RCC 7860 (cell line): ENCODE measurements at regions not wholly inside any gene's neighbourhood (a gene's known extent, or its start where the extent isn't known, plus 50 kb on each side); places are given as distances from the start of the nearest gene placed in this dataset.

ENCODE experiments used
- DNase-seq: peaks from one replicate; pipeline ENCODE4 v3.0.0-alpha.2; 2015; ENCODE audit warnings: low spot score
- FAIRE-seq: peaks from 2 replicates; lab custom pipeline; 2012; peaks lifted over from hg19 to GRCh38; lab: Jason Lieb, UNC

DNA sequence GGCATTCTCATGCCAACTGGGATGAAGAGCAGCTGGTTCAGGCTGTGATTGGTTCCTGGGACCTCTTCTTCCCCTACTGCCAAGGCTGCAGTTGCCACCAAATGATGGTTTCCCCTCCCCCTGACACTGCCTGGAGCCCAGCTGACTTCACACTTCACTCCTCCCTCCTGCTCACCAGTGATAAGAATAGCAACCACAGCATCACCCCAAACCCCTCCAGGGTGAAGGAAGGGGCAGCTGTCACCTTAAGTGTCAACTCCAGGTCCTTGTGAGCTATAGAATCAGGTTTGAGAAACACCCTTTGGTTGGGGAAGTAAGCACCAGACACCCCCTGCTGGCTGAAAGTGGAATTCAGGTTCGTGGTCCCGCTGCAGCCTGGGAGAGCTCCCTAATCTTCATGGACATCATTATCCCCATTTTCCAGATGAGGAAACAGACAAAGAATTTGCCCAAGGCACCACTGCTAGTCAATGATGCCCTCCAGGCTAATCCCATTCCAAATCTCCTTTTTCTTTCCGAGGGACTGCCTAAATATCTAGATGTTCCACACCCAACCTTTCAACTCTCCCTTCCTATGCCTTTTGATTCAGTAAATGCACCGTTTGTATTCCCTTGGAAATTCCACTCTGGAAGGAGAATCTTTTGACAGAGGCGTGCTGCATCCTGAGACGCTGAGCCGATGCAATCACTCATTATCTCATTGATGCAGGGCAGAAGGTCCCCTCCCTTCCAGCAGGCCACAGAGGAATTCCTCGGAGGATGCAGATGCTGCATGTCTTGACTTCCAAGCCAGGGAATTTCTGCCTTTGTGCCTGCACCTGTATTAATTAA, 50.6 kb upstream of the UQCRFS1 start:
- FAIRE-seq (no peak), DNase-seq (no peak)

DNA sequence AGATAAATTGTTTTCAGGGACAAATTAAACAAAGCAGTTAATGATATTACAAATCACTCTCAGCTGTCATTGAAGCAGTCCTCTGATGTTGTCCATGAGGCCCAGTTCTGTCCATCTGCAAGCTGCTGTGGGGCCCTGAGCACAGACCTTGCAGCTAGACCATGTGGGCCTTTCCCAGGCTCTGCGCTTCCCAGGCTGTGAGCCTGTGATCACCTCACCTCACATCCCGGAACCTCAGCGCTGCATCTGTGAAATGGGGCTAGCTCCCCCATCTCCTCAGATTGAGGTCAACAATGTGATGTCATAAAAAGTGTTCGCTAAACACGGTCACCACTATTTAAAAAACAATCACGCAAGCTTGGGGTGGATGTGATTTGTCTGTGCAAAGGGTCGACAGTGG, 51.9 kb upstream of the UQCRFS1 start:
- DNase-seq, result no peak
- FAIRE-seq, result no peak

DNA sequence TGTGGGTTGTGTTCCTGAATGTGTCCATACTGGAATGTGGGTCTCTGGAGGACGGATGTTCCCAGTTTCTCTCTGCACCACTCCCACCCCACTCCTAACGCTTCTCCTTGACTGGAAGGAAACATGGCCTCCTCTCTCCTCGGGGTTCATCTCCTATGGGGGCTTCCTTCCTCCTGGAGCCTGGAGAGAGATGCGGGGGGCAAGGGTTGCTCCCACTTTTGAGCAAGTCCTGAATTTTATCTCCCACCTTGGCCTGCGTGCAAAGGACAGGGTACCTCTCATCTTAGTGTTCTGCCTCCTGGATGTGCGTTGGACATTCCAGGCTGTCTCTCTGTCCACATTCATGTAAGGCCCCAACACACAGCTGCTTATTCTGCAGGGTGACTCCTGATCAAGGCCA, 52.5 kb upstream of the UQCRFS1 start:
- FAIRE-seq (no peak), DNase-seq (no peak)

DNA sequence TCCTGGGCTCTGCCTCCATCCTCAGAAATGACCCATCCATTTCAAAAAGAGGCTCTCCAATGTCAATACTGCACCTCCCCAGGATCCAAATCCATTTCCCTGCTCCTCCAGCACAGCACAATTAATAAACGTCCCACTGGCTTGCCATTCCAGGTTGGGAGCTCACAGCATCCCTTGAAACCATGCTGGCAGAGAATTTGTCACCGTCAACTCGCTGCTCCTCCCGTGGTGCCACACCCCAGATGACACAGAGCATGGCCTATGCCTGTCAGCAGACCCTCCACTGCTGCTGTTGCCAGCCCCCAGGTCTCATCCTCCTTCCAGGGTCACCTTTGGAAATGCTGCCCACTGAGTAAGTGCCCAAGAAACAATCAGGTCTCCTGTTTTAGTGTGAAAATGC, 53.0 kb upstream of the UQCRFS1 start:
- DNase-seq (no peak), FAIRE-seq (no peak)

DNA sequence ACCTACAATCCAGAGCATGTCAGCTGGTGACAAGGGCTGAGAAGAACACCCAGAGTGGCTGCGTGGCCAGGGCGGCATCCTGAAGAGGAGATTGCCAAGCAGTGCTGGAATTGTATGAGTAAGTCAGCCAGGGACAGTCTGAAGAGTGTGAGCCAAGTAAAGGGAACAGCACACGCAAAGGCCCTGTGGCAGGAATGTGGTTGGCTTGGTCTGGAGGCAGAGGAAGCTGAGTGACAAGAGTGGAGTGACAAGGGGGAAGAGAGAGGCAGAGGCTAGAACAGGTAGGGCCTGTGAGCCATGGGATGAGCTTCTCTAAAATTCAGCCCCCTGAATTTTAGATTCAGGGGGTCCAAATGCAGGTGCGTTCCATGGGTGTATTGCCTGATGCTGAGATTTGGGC, 53.7 kb upstream of the UQCRFS1 start:
- no peak for FAIRE-seq
- DNase-seq, result no peak

DNA sequence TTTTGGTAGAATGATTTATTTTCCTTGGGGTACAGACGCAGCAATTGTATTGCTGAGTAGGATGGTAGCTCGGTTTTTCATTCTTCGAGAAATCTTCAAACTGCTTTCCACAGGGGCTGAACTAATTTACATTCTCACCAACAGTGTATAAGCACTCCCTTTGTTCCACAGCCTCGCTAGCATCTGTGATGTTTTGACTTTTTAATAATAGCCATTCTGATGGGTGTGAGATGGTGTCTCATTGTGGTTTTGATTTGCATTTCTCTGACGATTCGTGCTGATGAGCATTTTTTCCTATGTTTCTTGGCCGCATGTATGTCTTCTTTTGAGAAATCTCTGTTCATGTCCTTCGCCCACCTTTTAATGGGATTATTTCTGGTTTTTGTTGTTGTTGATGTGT, 54.8 kb upstream of the UQCRFS1 start:
- FAIRE-seq, result no peak
- no peak for DNase-seq

DNA sequence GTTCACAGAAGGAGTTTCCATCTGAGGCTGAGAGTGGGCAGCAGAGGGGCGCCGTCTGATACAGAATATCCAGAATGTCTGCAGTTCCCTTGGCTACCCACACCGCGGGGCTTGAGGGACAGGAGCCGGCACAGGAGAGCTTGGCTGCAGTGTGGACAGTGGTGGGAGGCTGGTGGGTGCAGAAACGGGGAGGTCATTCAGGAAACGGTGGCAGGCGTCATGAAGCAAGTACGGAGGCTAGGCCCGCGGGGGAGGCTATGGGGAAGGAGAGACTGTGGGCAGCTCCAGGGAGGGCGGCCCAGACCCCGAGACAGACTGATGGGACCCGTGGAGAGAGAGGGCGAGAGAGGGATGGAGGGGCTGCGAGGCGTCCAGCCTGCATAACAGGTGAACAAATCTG, 55.2 kb upstream of the UQCRFS1 start:
- DNase-seq (no peak), FAIRE-seq (no peak)

DNA sequence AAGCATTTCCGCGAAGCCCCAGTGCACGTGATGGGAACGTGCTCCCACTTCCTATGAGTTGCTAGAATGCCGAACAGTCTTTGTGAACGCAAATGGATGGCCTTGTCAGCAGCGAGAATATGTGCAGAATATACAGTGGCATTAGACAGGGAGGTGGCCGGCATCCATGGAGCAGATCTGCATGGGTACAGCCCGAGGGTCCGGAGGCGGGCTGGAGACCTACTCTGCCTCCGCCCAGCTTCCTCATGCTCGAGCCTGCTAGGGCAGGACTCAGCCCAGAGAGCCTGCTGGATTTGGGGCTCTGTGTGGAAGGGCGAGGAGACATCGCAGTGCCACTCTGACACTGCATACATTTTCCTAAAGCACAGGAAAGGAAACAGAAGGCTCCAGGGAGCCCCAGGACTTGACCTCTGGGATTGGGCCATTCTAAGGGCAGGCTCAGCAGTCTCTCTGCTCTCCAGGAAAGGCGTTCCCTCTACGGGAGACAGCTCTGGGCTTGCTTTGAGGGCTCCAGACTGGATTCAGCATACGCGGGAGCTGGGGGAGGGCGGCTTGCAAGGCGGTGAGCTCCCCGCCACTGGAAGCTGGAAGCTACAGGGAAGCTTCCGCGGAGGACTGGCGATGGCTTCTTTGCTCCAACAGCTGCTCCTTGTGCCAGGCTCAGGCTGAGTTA, 55.9 kb upstream of the UQCRFS1 start:
- DNase-seq (no peak), FAIRE-seq (no peak)

DNA sequence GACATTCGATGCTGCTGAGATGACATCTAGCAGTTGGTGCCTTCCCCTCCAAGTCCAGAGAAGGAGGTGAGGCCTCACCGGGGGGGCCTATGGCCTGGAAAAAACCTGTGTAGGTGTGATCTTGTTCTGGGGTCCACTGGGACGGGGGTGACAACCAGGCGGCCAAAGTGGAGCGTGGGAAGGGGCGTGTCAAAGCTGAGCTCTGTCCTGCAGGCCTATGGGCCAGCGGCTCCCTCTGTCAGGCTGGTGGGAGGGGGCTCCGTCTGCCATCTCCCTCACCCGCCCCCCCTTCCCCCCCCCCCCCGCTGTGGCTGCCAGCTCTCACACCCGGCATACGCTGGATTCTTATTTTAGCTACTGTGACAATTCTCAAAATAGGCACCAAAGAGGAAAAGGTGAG, 56.7 kb upstream of the UQCRFS1 start:
- DNase-seq (no peak), FAIRE-seq (no peak)

DNA sequence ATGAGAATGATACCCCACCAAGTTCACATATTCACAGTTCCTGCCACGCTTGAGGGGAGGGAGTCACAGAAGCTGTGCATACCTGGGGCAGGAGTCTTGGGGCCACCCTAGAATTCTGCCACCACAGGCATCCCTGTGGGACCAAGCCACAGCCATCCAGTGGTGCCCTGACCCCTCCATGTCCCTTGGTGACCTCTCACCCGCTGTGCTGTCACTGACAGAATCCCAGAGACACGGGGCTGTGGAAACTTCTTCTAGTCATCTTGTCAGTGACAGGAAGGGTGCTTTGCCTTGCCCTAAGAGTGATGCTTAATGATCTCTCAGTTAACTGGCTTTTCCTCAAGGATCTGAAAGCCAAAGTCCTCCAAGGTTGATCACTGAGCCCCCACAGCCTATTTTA, 58.4 kb upstream of the UQCRFS1 start:
- no peak for FAIRE-seq
- no peak for DNase-seq

DNA sequence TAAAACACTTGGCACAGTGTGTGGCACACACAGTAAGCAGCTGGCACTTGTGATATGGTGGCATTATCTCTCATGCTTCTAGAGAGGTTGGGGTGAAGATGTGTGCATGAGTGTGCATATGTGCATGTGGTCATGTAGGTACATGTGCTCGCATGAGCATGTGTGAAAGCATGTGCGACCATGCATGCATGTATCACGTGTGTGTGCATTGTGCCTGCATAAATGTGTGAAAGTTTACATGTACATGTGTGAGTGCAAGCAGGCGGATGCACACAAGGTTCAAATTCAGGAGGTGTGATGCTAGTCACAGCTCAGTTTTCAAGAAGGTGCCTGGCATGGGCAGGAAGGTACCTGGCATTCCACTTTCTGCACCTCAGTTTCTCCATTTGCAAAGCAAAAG, 59.0 kb upstream of the UQCRFS1 start:
- FAIRE-seq, result no peak
- DNase-seq, result no peak

DNA sequence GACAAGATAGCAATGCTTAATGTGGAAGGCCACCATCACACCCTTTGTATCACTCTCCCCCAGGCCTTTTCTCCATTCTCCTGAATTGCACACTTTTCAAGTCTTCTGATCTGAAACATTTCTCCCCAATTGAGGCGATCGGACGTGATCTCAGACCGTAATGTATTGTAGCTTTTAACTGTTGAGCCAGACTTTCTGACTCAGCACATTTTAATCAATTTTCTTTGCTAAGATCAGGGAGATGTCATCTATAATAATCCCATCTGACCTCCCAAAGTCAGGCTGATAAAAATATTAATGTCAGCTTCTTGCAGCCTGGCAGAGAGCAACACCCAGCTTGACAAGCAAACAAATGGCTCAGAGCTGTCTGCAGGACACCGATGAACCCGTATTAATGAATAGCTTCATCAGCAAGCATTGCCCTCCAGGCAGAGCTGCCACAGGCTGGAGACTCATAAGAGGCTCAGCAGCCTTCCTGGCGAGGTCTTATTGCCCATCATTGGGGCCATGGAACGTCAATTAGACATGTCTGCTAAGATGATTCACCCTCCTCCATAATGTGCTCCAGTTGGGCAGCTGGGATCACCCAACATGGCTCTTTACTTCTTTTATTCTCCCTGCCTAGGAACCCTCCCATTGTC, 60.2 kb upstream of the UQCRFS1 start:
- FAIRE-seq (no peak), DNase-seq (no peak)

DNA sequence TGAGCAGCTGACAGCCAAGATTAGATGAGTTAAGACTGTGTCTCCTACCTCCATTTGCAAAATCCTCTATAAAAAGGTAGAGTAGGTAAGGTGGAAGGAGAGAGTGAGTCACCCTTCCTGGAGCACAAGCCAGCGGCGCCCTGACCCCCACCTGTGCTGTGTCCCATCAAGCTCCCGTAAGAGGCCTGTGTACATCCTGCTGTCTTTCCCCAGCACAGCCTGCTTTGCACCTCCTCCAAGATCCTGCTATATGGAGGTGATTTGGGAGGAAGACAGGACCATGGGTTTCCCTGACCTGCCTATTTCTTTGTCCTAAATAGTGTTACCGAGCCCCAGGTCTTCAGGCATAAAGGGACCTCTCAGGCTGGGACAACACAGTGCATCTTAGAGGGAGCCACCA, 62.3 kb upstream of the UQCRFS1 start:
- no peak for FAIRE-seq

DNA sequence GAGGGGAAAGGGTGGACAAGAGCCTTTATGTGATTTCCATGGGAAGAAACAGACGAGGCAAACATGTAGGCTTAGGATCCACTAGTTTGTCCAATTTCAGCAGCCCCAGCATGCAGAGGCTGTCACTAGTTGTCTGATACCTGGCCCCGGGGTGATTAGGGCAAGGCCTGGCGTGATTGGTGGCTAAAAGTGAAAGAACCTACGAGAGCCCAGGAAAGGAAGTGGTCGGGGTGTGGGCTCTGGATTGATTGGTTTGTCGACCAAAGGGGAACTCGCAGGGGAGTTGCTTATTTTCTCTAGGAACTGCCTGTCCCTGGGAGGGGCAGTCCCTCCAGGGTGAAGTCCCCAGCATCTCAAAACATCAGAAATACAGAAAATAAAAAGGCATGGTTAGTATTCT, 64.2 kb upstream of the UQCRFS1 start:
- FAIRE-seq, result no peak

More for the DNA sequence above, 62.3 kb upstream of the UQCRFS1 start:
- DNase-seq, result no peak

DNA sequence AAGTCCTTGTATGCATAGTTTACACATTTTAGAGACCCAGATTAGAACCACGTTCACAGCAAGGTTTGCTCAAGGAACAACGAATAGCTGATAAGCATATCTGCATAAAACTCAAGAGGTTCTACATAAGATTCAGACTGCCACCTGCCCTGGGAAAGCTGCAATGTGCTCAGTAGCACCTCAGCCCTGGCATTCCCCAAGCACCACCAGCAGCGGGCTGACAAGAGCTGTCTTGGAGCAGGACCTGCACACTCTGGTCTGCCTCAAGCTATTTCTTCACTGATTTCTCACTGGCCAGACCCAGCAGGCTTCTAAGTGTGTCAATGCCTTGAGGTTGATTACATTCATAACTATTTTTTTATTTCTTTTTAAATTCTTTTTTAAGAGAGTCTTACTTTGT, 65.8 kb upstream of the UQCRFS1 start:
- DNase-seq (no peak), FAIRE-seq (no peak)

More for the DNA sequence above, 64.2 kb upstream of the UQCRFS1 start:
- DNase-seq, result no peak

DNA sequence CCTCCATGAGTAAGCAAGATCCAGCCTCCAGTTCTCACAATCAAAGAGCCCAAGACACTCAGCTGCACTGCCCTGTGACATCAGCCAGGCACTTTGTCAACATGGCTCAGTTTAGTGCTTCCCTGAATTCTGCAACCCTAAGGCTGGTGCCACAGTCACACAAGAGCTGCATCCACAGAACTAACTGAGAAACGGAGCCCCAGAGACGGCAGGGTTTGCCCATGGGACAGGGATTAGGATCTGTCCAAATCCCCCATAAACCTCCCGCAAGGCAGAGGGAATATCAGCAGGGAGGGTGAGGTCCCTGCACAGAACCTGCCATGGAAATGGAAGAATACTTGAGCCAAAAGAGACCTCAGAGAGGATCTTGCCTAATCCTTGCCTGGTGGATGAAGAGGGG, 70.4 kb upstream of the UQCRFS1 start:
- no peak for DNase-seq
- FAIRE-seq, result no peak

DNA sequence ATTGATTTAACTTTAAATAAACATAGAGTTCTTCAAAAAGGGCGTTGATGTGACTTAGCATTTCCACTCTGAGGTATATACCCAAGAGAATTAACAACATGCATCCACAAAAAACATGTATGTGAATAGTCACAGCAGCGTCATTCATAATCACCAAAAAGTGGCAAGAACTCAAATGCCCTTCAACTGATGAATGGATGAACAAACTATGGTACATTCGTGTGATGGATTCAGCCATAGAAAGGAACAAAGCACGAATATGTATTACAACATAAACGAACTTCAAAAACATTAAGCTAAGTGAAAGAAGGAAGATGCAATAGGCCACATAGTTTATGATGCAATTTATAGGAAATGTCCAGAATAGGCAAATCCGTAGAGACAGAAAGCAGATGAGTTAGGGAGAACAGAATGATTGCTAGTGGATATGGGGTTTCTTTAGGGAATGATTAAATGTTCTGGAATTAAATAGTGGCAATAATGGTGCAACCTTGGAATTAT, 72.3 kb upstream of the UQCRFS1 start:
- DNase-seq, result no peak
- FAIRE-seq, result no peak

DNA sequence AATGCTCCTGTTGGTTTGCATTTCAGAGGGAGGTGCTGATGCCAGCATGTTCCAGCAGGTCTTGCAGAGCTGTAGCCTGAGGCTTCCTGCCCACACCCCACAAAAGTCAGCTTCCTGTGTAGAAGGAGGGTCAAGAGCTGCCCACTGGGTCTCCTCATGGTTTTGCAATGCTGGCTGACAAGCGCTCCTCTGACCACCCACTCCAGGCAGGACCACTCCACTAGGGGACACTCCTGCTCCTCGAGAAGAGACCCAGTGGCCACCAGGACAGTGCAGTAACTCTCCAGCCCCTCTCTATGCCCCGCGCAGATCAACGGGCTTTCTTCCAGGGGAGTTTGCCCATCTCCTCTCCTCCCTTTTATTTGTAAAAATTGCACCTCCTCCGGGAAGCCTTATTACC, 72.9 kb upstream of the UQCRFS1 start:
- no peak for DNase-seq
- no peak for FAIRE-seq

DNA sequence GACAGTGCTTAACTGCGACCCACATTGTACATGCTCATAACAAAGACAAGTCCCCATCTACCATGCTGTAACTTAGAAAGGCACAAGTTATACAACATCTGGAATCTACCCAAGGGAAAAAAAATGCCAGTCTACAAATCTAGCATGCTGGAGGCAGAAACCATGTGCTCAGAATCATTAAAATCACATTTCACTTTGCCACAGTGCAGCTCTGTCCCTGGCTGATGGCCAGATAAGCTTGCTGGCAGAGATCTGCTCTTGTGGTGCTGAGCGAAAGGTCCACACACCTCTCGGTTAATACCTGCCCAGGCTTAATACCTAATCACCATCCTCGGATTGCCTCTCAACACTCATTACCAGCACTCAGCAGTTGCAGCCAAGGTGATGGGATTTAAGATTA, 74.1 kb upstream of the UQCRFS1 start:
- FAIRE-seq, result no peak
- no peak for DNase-seq

DNA sequence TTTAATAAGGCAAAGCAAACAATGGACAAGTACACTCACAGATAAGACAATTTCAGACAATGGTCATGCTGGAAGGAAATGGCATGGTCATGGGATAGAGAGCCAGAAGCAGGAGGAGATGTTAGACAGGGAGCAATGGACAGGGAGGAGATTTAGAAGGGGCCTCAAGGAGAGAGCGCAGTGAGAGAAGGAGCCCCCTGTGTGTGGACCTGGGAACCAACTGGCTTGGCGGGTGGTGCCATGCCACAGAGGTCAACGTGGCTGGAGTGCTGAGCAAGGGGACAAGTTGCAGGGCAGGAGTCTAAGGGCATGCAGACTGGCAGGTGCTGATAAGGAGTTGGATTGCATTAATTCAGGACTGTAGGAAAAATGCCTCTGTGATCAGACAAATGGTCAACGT, 75.3 kb upstream of the UQCRFS1 start:
- FAIRE-seq (no peak), DNase-seq (no peak)

DNA sequence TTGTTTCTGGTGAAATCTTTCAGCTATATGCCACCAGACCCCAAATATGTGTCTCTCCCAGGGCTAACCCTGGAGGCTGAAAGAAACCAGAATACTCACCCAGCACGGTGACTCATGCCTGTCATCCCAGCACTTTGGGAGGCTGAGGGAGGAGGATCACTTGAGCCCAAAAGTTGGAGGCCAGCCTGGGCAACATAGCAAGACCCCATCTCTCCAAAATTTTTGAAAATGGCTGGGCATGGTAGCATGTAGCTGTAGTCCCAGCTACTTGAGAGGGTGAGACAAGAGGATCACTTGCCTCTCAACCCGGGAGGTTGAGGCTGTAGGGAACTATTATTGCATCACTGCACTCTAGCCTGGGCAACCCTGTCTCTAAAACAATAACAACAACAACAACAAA, 76.1 kb upstream of the UQCRFS1 start:
- no peak for DNase-seq
- no peak for FAIRE-seq

DNA sequence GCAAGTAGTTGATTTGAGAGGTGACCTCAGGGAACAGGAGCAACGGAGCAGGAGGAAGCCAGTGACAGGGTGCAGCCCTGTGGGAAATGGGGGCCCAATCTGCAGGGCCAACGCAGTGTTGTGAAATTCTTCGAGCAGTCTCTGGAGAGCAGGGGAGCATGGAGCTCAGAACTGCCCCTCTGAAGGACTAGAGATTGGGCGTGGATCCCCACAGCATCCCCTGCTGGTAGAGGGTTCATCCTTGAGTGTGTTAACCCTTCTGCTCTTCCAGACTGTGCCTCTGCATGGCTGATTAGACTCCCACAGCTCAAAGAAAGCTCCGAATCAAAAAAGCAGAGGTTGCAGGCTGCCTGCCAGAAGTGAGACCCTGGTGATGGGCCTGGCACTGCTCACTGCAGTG, 77.9 kb upstream of the UQCRFS1 start:
- no peak for DNase-seq
- no peak for FAIRE-seq
